ENCODE measurements at regions not wholly inside any gene's neighbourhood (a gene's known extent, or its start where the extent isn't known, plus 50 kb on each side); places are given as distances from the start of the nearest gene placed in this dataset.

DNA sequence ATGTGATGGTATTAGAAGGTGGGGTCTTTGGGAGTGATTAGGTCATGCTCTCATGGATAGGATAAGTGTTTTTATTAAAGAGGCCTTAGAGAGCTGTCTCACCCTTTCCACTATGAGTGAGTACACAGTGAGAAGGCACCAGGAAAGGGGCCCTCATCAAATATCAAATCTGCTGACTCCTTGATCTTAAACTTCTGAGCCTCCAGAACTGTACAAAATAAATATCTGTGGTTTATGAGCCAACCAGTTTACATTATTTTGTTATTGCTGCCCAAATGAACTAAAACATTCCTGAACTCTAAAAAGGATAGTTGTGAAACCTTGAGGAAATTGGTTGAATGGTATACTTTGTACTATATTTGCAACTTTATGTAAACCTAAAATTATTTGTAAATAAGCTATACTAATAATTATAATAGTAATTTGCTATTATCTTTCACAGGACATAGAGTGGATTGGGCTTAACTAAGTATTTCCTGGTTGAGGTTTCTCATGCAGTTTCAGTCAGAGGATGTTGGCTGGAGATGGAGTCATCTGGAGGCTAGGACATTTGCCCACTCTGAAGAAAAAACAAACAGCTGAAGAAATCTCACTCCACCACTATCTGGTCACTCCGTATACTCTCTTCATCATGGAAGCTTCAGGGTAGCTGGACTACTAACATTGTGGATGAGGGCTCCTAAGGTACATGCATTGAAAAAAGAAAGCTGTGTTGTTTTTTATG is 1068.6 kb upstream of the CADM2 start:
- TF ChIP-seq, protein P1, sequence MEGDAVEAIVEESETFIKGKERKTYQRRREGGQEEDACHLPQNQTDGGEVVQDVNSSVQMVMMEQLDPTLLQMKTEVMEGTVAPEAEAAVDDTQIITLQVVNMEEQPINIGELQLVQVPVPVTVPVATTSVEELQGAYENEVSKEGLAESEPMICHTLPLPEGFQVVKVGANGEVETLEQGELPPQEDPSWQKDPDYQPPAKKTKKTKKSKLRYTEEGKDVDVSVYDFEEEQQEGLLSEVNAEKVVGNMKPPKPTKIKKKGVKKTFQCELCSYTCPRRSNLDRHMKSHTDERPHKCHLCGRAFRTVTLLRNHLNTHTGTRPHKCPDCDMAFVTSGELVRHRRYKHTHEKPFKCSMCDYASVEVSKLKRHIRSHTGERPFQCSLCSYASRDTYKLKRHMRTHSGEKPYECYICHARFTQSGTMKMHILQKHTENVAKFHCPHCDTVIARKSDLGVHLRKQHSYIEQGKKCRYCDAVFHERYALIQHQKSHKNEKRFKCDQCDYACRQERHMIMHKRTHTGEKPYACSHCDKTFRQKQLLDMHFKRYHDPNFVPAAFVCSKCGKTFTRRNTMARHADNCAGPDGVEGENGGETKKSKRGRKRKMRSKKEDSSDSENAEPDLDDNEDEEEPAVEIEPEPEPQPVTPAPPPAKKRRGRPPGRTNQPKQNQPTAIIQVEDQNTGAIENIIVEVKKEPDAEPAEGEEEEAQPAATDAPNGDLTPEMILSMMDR (IDR thresholded peaks at IDR 0.05), result no peak
- no peak for TF ChIP-seq POLR2A (IDR thresholded peaks at IDR 0.05)
